AG04450 (cell line): ENCODE measurements at regions not wholly inside any gene's neighbourhood (a gene's known extent, or its start where the extent isn't known, plus 50 kb on each side); places are given as distances from the start of the nearest gene placed in this dataset.

Source experiments
- CTCF ChIA-PET: fragments of 300-600, 350-600 bp; formaldehyde crosslinking; extraction: SDS; loops from one replicate; lab custom pipeline; 2022; ENCODE audit warnings: antibody characterized with exemption, inconsistent platforms; lab: Charles Lee
- POLR2A ChIA-PET: fragments of 350-600 bp; formaldehyde crosslinking; extraction: SDS; loops from one replicate; lab custom pipeline; 2021; ENCODE audit warnings: antibody characterized with exemption, inconsistent platforms; lab: Yijun Ruan, JAX
- DNase-seq: peaks from one replicate; pipeline ENCODE4 v3.0.0-alpha.2; 2011; ENCODE audit warnings: low read depth, low spot score
- H3K27ac ChIP-seq: one replicate; pipeline ENCODE4 v1.5.1; 2012; ENCODE audit warnings: low read depth, low read length, control low read depth
- H3K27me3 ChIP-seq: one replicate; pipeline ENCODE4 v1.6.0; 2012; ENCODE audit warnings: low read length; ENCODE audit not compliant: control insufficient read depth, insufficient read depth
- H3K4me3 ChIP-seq: 2 replicates; pipeline ENCODE4 v1.5.1; 2011; ENCODE audit warnings: mild to moderate bottlenecking, low read depth, low read length, control low read depth
- H3K9me3 ChIP-seq: 2 replicates; pipeline ENCODE4 v1.5.1; 2012; ENCODE audit warnings: low read length; ENCODE audit not compliant: control insufficient read depth, insufficient read depth
- CTCF ChIP-seq: IDR thresholded peaks from 2 replicates; pipeline ENCODE4 v1.5.1; 2011; ENCODE audit warnings: low read depth, low read length, control low read depth, inconsistent platforms

- ChIA-PET POLR2A (no interaction called here), CTCF (no interaction called here)
- Histone ChIP-seq H3K27me3 (no peaks in the 10 kb centered on the region), H3K9me3 (no peaks in the 10 kb centered on the region), H3K27ac (no peak overlapping the region), H3K4me3 (no peak overlapping the region)
- no peak for DNase-seq
- no peak for TF ChIP-seq CTCF
Observed at GRCh38 chr4:31007858-31008257, 287.7 kb downstream of the PCDH7 start.

- ChIA-PET POLR2A (no interaction called here), CTCF (interaction anchor here (1.2 kb wide), 1 partner anchor 289 kb away, joined by 4 read pairs; no protein-coding TSS in a partner anchor)
Observed at GRCh38 chr4:31009926-31010325, 289.8 kb downstream of the PCDH7 start.

GRCh38 chr4:31015123-31015522, 295.0 kb downstream of the PCDH7 start:
- ChIA-PET CTCF (interaction anchor here (0.6 kb wide), 1 partner anchor 870 kb away, joined by 4 read pairs; no protein-coding TSS in a partner anchor), POLR2A (no interaction called here)
- no peak for DNase-seq
- TF ChIP-seq CTCF = no peak
- Histone ChIP-seq H3K9me3 (no peaks in the 10 kb centered on the region), H3K27ac (no peak overlapping the region), H3K27me3 (no peaks in the 10 kb centered on the region), H3K4me3 (no peak overlapping the region)

More at GRCh38 chr4:31009926-31010325, 289.8 kb downstream of the PCDH7 start:
- Histone ChIP-seq H3K4me3 (no peak overlapping the region), H3K27me3 (no peaks in the 10 kb centered on the region), H3K9me3 (no peaks in the 10 kb centered on the region), H3K27ac (no peak overlapping the region)
- DNase-seq = no peak
- TF ChIP-seq CTCF = no peak

- H3K27me3 ChIP-seq = no peaks in the 10 kb centered on the region
- ChIA-PET POLR2A (no interaction called here), CTCF (interaction anchor here (0.6 kb wide), 1 partner anchor 74 kb away, joined by 3 read pairs; no protein-coding TSS in a partner anchor)
- H3K9me3 ChIP-seq = no peaks in the 10 kb centered on the region
- no peak overlapping the region for H3K27ac ChIP-seq
- DNase-seq = no peak
- no peak overlapping the region for H3K4me3 ChIP-seq
- TF ChIP-seq CTCF = no peak
Observed at GRCh38 chr4:31016322-31017061, 296.3 kb downstream of the PCDH7 start.

GRCh38 chr4:31020363-31020762, 300.2 kb downstream of the PCDH7 start:
- no peak overlapping the region for H3K27ac ChIP-seq
- CTCF ChIA-PET = no interaction called here
- DNase-seq = no peak
- no peak overlapping the region for H3K4me3 ChIP-seq
- POLR2A ChIA-PET = no interaction called here
- H3K9me3 ChIP-seq = no peaks in the 10 kb centered on the region
- TF ChIP-seq CTCF = no peak
- H3K27me3 ChIP-seq = no peaks in the 10 kb centered on the region
